ENCODE measurements at regions not wholly inside any gene's neighbourhood (a gene's known extent, or its start where the extent isn't known, plus 50 kb on each side); places are given as distances from the start of the nearest gene placed in this dataset.

GRCh38 chr12:91609283-91609682 lies 426.7 kb upstream of the DCN start:
- DNase-seq, result peak; percentile 20

- DNase-seq, result no peak
Observed at GRCh38 chr12:91608542-91608941, 425.9 kb upstream of the DCN start.

GRCh38 chr12:91606662-91607377 lies 424.2 kb upstream of the DCN start:
- DNase-seq, result no peak

- DNase-seq, result peak; percentile 16
Observed at GRCh38 chr12:91604897-91605296, 422.3 kb upstream of the DCN start.

DNA sequence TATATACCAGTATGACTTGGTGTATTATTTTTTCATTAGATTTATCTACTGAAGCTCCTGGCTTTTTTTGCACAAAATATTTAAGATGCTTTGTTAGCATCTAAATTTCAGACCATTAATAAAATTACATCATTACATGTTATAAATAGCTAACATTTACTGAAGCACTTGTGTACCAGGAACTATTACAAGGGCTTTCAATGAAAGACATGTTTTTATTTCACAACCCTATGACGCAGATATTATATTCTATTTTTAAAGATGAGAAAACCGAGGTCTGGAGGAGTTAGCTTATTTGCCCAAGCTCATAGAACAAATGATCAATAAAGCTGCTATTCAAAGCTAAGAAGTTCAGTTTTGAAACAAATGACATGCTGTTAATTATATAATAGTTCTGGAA lies 420.4 kb upstream of the DCN start:
- no peak for DNase-seq

GRCh38 chr12:91601054-91601453 lies 418.4 kb upstream of the DCN start:
- DNase-seq, result no peak

DNA sequence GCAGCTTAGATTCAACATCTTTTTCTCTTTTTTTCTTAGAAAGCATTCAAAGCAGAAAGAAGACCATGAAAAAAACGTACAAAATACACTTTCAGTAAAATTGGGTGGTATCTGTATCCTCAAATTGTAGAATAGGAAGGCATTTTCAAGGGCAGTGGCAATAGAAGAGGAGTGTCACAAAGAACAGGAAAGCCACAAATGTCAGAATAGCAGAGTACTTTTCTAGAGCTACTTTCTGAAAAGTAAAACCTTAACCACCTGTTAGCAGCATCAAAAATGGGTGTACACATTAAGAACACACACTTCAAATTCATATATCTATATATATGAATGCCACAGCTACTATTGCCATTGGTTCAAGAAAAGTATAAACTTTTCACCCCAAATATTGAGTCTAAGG lies 412.1 kb upstream of the DCN start:
- no peak for DNase-seq

DNA sequence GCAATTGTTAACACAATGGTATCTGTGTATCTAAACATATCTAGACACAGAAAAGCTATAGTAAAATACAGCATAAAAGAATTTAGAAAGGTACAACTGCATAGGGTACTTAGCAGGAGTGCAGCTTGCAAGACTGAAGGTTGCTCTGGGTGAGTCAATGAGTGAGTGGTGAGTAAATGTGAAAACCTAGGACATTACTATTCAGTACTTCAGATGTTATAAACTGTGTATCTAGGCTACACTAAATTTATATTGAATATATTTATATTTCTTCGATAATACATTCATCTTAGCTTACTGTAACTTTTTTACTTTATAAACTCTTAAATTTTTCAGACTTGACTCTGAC lies 409.0 kb upstream of the DCN start:
- no peak for DNase-seq

GRCh38 chr12:91590966-91591638 lies 408.5 kb upstream of the DCN start:
- DNase-seq, result peak; percentile 52

GRCh38 chr12:91588874-91589454 lies 406.3 kb upstream of the DCN start:
- DNase-seq, result peak; percentile 12

DNA sequence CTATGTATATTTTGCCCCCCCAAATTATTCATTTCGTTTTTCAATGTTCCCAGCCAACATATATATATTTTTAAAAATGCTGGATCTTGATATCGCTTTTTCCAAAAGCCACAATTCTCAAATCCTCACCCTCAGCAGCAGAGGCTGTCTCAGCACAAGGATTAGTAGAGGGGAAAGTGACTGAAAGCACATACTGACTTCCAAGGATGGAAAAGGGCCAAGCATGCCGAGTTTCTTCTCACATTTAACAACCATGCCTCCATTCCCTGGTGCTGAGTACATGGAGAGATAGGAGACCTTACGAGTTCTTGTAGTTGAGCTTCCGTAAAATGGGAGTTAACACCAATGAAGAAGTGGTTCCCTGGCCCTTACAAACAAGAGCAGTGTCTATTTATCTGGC lies 403.4 kb upstream of the DCN start:
- DNase-seq, result no peak

- no peak for DNase-seq
Observed at GRCh38 chr12:91582811-91583210, 400.2 kb upstream of the DCN start.

DNA sequence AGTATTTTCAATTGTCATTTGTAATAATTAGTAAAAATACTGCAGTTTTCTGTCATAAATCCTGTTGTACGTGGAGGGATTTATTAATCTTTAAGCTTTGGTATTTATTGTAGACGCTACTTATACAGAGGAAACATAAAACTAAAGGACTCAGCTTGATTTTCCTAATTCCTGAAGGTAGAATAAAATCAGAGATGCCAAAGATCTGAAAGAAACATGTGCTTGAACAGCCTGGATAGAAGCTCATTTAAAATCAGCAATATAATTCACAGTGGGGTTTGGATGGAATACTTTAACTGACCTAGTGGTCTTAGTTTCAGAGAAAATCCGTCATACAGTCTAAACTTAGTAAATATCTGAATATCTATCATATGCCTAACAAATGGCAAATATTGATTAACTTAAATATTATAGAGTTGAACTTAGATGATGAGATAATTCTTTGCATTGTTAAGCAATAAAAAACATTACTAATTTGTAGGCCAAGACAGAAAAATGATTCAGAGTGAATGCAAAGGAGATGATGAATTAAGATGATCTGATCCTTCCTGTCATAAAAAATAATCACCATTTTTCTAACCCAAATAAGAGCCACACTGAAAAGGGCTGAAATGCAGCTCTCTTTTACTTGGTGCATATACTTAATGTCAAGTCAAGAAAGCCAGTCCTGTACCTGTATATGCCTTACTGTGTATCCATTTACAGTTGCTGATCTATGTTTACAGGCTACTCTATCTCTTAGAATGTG lies 397.1 kb upstream of the DCN start:
- peak; percentile 44 for DNase-seq

GRCh38 chr12:91577586-91578539 lies 395.2 kb upstream of the DCN start:
- peak; percentile 66 for DNase-seq

- DNase-seq, result no peak
Observed at GRCh38 chr12:91576432-91576831, 393.8 kb upstream of the DCN start.

DNA sequence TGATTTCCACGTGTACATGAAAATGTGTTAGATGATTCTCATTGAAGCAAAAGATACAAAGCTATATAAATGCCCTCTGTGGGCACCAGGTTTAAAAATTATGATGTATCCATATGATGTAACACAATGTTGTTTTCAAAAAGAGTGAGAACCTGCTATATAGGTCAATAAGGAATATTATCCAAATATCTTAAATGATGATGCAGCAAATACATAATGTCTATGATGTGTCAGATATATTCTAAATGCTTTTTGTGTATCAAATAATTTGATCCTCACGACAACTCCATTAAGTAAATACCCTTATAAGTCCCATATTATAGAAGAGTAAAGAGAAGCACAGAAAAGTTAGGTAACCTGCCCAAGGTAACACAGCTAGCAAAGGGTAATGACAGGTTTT lies 393.0 kb upstream of the DCN start:
- DNase-seq, result no peak

GRCh38 chr12:91574975-91575374 lies 392.4 kb upstream of the DCN start:
- no peak for DNase-seq

DNA sequence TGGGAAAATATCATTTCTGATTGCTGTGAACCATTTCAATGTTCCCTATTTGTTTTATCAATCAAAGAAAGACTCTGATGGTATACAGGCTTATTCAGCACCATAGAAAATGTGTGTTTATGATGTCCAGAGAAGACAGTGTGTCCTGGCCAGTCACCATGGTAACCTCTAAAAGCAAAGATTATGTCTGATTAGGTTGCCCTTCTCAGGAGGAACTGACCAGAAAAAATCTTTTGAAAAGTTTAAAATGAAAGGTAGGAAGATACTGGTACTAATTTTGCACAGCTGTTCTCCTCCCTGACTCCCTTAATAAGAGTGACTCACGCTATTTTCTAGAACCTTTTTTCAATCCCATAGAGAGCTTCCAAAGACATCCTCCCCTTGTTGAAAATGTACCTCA lies 391.8 kb upstream of the DCN start:
- peak; percentile 41 for DNase-seq

- no peak for DNase-seq
Observed at GRCh38 chr12:91572869-91573268, 390.3 kb upstream of the DCN start.

DNA sequence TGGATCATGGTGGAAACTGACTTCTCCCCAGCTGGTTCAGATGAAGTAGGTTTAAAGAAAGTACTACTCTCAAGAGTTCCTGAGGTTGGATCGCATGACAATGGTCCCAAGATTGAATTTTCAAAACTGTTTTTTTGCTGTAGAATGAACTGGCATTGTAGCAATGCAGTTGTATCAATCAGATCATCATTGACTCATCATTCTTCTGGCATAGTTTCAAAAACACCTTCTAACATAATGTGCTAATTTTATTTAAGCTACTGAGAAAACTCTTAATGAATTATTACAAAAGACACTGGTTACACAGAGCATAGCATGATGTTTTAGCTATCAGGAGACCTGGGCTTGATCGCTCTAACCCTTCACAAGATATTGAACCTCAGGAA lies 384.5 kb upstream of the DCN start:
- no peak for DNase-seq

GRCh38 chr12:91566328-91567099 lies 383.9 kb upstream of the DCN start:
- no peak for DNase-seq

GRCh38 chr12:91565846-91566245 lies 383.2 kb upstream of the DCN start:
- DNase-seq, result peak; percentile 12
